Colonic mucosa (tissue), 4 donors: ENCODE measurements at regions not wholly inside any gene's neighbourhood (a gene's known extent, or its start where the extent isn't known, plus 50 kb on each side); places are given as distances from the start of the nearest gene placed in this dataset.
A peak's percentile ranks its signal among the peaks of the same experiment; 100 is the strongest.

Experiments used
- DNase-seq: peaks from one replicate; pipeline ENCODE4 v3.0.0-alpha.2; 2020
- H3K27ac ChIP-seq: fragments of 200-600 bp; one replicate; pipeline ENCODE4 v1.8.0; 2021
- H3K27me3 ChIP-seq: fragments of 200-600 bp; one replicate; pipeline ENCODE4 v1.8.0; 2021
- H3K36me3 ChIP-seq: fragments of 200-600 bp; one replicate; pipeline ENCODE4 v1.8.0; 2021
- H3K4me1 ChIP-seq: fragments of 200-600 bp; one replicate; pipeline ENCODE4 v1.8.0; 2021; ENCODE audit warnings: mild to moderate bottlenecking
- H3K4me3 ChIP-seq: fragments of 200-600 bp; one replicate; pipeline ENCODE4 v1.8.0; 2021
- H3K9ac ChIP-seq, 2 donors: one replicate each; pipeline ENCODE4 v1.7.0; 2013; ENCODE audit warnings: control low read depth in 2 of 2, low read depth in 2 of 2, low read length in 2 of 2
- H3K9me3 ChIP-seq: fragments of 200-600 bp; one replicate; pipeline ENCODE4 v1.8.0; 2021
- intact Hi-C: fragments of 100-400 bp; cut with DNase I; formaldehyde crosslinking; loops from one replicate; pipeline ENCODE4 v1.14.1; 2022
- TF ChIP-seq, protein P1 (sequence below): fragments of 200-600 bp; IDR thresholded peaks from one replicate; pipeline ENCODE4 v1.8.0; 2022; ENCODE audit warnings: antibody characterized with exemption, mild to moderate bottlenecking
- donor health status: healthy.
- donor health status: DM: no; HTN: no; CAD: no.
- donor health status: DM: no; HTN: no; CAD: no.

DNA sequence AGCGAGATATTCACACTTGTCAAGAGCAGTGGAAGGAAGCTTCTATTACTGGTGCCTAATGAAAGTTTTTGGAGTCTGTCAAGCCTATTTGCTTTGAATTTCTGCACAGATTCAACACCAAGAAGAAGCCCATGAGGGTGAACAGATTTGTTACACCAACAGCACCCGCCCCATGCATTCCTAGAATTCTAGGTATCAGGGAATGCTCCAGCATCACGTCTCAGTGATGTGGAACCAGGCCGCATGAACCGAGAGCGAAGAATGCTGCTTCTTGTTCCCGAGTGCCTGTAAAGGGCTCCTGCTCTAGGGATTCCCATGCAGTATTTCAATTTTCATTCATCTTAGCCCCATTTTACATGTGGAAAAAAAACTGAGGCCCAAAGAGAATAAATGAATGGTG is 69.7 kb downstream of the KCNF1 start:
- Histone ChIP-seq H3K9me3 (no peaks in the 10 kb centered on the region), H3K4me1 (no peaks in the 10 kb centered on the region), H3K36me3 (no peaks in the 10 kb centered on the region), H3K4me3 (no peak overlapping the region), H3K27me3 (no peaks in the 10 kb centered on the region), H3K27ac (no peak overlapping the region), H3K9ac (no peak overlapping the region)
- TF ChIP-seq, protein P1, sequence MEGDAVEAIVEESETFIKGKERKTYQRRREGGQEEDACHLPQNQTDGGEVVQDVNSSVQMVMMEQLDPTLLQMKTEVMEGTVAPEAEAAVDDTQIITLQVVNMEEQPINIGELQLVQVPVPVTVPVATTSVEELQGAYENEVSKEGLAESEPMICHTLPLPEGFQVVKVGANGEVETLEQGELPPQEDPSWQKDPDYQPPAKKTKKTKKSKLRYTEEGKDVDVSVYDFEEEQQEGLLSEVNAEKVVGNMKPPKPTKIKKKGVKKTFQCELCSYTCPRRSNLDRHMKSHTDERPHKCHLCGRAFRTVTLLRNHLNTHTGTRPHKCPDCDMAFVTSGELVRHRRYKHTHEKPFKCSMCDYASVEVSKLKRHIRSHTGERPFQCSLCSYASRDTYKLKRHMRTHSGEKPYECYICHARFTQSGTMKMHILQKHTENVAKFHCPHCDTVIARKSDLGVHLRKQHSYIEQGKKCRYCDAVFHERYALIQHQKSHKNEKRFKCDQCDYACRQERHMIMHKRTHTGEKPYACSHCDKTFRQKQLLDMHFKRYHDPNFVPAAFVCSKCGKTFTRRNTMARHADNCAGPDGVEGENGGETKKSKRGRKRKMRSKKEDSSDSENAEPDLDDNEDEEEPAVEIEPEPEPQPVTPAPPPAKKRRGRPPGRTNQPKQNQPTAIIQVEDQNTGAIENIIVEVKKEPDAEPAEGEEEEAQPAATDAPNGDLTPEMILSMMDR: no peak
- intact Hi-C loops: no loop called here
- no peak for DNase-seq

DNA sequence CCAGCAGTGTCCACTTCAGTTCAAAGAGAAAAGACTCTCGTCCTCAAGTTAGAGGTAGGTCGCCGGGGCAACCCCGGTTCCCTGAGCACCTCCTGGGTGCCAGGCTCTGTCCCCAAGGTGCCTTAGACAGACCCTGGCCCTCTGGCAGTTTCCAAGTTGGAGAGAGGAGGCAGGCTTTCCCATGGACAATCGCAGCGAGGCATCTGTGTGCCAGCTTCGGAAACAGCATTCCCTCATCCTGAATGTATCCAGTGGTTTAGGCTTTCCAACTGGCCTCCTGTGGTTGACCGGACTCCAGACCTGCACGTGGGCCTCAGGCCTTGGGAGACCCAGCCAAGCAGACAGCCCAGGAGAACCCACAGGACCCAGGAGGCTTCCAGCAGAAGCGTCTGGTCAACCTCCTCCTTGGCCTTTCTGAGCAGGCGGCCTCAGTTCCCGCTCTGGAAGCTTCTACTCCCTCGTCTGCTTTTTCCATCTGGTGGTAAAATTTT is 70.3 kb downstream of the KCNF1 start:
- Histone ChIP-seq H3K9me3 (no peaks in the 10 kb centered on the region), H3K36me3 (no peaks in the 10 kb centered on the region), H3K9ac (no peak overlapping the region), H3K27ac (no peak overlapping the region), H3K27me3 (no peaks in the 10 kb centered on the region), H3K4me1 (no peaks in the 10 kb centered on the region), H3K4me3 (no peak overlapping the region)
- intact Hi-C loops: no loop called here
- TF ChIP-seq, protein P1: no peak
- no peak for DNase-seq

DNA sequence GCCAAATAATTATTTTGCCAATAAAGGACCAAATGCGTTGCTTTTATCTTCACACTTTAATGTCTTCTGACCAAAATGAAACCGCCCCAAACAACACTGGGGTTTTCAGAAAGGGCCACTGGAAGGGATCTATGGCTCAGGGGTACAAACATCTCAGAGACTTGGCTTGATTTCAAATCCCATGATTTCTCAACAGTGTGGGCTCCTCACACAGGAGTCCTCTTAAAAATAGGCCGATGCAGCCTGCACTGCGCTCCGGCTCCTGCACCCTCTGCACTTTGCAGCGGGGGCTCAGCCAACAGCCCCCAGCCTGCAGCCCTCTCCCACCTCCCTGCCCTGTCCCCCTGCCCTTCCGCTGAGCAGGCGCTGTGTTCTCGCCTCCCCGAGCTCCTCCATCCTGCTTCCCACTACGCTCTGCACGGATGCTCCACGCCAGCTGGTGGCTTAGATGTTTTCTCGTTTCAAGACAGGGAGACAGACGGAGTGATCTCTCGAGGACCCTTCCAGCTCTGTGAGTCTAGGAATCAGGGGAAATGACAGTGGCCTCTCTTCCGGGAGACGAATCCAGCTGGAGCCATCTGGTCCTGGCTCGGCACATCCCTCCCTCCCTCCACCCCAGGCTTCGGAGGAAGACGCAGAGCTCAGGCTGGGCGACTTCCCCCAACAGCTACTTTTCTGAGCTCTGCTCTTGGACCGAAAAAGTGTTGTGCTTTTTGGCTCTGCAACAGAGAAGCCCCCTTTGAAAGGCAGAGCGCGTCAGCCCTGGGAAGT is 71.4 kb downstream of the KCNF1 start:
- Histone ChIP-seq H3K27ac (peak overlapping the region; percentile 25), H3K9me3 (no peaks in the 10 kb centered on the region), H3K27me3 (no peaks in the 10 kb centered on the region), H3K4me3 (no peak overlapping the region), H3K36me3 (no peaks in the 10 kb centered on the region), H3K4me1 (no peaks in the 10 kb centered on the region), H3K9ac (no peak overlapping the region)
- intact Hi-C loops: no loop called here
- TF ChIP-seq, protein P1: no peak
- peak; percentile 29 for DNase-seq

DNA sequence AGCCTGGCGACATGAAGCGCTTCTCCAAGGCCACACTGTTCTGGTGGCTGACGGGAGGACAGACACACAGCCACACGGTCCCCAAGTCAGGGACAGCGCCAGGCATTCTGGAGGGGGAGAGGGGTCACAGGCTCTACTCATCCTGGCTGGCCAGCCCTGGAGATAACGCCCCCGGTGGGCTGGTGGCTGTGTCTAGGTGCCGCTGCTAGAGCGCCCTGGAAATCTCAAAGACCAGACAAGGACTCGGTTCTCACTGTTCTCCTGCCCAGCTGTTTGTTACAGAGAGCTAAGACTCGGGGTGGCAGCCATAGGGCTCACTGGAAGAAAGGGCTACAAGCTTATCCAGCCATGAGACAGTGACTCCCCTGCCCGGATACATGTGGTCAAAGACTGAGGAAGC is 72.0 kb downstream of the KCNF1 start:
- TF ChIP-seq, protein P1: no peak
- H3K27ac ChIP-seq: peak overlapping the region; percentile 17
- no peaks in the 10 kb centered on the region for H3K27me3 ChIP-seq
- no peak overlapping the region for H3K9ac ChIP-seq
- no peaks in the 10 kb centered on the region for H3K9me3 ChIP-seq
- no peaks in the 10 kb centered on the region for H3K4me1 ChIP-seq
- no peaks in the 10 kb centered on the region for H3K36me3 ChIP-seq
- no peak for DNase-seq
- no peak overlapping the region for H3K4me3 ChIP-seq
- intact Hi-C loops: no loop called here

DNA sequence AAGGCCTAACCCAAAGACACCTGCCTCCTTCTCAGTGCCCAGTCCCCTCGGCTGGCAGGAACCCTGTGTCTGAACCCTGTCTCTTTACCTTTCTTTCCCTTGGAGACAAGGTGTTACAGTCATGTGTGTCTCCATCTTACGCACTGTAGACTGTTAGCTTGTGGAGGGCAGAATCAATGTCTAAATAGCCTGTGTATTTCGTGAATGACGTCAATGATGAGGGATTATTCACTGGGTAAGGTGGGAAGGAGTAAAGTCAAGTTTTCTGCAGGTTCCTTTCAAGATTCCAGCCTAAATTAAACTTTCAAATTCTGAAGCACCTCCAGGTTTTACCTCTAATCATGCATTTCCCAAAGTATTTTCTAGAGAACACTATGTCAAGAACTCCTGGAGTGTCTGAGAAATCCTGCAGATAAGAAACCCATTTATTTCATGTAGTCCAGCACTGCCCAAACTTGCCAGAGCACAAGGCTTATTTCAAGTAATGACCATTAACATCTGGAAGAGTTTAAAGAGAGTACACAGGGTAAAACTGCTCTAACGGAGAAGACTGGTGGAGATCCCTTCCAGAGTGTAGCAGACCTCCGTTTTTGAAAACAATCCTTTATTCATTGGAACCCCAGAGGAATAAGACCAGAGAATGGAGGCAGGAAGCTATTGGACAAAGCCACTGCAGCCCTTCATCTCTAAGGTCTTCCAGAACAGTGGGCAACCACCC is 72.8 kb downstream of the KCNF1 start:
- intact Hi-C loops: no loop called here

More for the DNA sequence above, 72.8 kb downstream of the KCNF1 start:
- no peaks in the 10 kb centered on the region for H3K4me1 ChIP-seq
- TF ChIP-seq, protein P1: no peak
- H3K4me3 ChIP-seq: no peak overlapping the region
- H3K27me3 ChIP-seq: no peaks in the 10 kb centered on the region
- no peak overlapping the region for H3K27ac ChIP-seq
- no peak for DNase-seq
- no peaks in the 10 kb centered on the region for H3K9me3 ChIP-seq
- H3K36me3 ChIP-seq: no peaks in the 10 kb centered on the region
- no peak overlapping the region for H3K9ac ChIP-seq
